ENCODE measurements at regions not wholly inside any gene's neighbourhood (a gene's known extent, or its start where the extent isn't known, plus 50 kb on each side); places are given as distances from the start of the nearest gene placed in this dataset.
A peak's percentile ranks its signal among the peaks of the same experiment; 100 is the strongest.
"Not testable (repeated sequence)": the region's sequence is repeated elsewhere in the genome, so short reads cannot be mapped to it uniquely, and the experiment has no call there.

DNA sequence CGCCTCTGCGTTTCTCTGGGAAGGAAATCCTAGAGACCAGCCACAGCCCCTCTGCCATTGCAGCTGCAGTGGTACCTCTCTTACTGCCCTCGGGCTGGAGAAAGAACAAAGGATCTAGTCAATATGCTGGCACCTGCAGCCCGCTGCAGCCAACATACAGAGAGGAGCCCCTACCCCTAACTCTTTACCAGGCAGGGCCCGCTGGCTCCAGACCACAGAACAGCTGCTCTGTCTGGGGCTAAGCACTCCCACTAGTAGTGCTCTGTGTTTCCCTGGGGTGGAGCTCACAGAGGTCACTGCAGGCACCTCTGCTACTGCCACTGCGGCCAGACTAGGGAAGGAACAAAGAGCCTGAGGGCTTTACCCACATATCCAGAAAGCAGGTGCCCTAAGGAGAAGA, 93.8 kb upstream of the IMPG1 start:
- no peak for TF ChIP-seq JUND (IDR thresholded peaks at IDR 0.05; ENCODE audit: low read depth)
- in situ Hi-C loops (cut with HindIII; ENCODE audit: low pct_unique_long_range_greater_than_20kb, low sequenced_read_pairs), result no loop called here
- no peak for DNase-seq (ENCODE audit: low read depth in 1 of 2, low spot score in 1 of 2)

DNA sequence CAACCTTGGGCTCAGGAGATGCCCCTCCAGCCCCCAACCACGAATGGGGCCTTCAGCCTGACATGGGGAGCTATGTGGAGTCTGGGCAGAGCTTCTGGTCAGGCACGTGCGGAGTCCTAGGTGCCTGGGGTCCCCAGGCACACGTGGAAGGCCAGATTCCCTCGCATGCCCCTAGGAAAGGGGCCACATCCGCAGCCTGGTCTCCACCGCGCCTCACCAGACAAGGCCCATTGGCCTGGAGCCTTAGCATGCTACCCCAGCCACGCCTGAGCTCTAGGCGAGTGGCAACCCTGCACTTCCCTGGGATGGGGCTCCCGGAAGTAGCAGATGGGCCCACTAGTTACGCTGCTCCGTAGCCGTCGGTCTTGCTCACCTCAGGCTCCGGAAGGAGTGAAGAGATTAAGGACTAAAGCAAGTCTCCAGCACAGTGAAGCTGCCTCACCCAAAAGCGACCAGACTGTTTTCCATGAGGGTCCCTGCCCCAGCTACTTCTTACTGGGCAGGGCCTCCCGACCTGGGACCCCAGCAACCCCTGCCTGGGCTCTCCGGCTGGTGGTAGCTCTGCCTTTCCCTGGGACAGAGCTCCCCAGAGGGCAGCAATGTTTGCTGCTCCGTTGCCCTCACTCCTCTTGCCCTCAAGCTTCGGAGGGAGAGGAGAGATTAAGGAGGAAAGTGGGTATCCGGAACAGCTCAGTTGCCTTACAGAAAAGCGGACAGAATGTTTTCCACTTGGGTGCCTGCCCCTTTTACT, 93.2 kb upstream of the IMPG1 start:
- no peak for DNase-seq (ENCODE audit: low read depth in 1 of 2, low spot score in 1 of 2)
- in situ Hi-C loops (cut with HindIII; ENCODE audit: low pct_unique_long_range_greater_than_20kb, low sequenced_read_pairs), result no loop called here
- no peak for TF ChIP-seq JUND (IDR thresholded peaks at IDR 0.05; ENCODE audit: low read depth)

DNA sequence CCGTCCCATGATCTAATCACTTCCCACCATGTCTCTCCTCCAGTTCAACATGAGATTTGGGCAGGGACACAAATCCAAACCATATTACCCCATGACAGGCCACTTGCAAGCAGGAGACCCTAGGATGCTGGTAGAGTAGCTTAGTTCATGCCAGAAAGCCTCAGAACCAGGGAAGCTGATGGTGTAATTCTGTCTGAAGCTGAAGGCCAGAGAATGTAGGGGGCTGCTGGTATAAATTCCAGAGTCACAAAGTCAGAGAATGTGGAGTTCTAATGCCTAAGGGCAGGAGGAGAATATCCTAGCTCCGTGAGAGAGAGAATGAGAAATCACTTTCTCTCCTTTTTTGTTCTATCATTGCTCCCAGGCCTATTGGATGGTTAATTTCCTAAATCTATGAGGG, 90.3 kb upstream of the IMPG1 start:
- no peak for TF ChIP-seq JUND (IDR thresholded peaks at IDR 0.05; ENCODE audit: low read depth)

DNA sequence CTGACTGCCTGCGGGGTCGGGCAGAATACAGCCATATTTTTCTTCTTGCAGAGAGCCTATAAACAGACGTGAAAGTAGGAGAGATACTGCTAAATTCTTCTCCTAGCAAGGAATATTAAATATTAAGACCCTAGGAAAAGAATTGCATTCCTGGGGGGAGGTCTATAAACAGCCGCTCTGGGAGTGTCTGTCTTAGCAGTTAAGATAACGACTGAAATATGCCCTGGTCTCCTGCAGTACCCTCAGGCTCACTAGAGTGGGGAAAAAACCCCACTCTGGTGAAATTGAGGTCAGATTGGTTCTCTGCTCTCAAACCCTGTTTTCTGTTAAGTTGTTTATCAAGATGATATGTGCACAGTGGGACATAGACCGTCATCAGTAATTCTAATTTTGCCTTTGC, 85.3 kb upstream of the IMPG1 start:
- in situ Hi-C loops (cut with HindIII; ENCODE audit: low pct_unique_long_range_greater_than_20kb, low sequenced_read_pairs); DNase-seq (ENCODE audit: low read depth in 1 of 2, low spot score in 1 of 2): not testable (repeated sequence)

More for the DNA sequence above, 90.3 kb upstream of the IMPG1 start:
- DNase-seq (ENCODE audit: low read depth in 1 of 2, low spot score in 1 of 2), result no peak
- in situ Hi-C loops (cut with HindIII; ENCODE audit: low pct_unique_long_range_greater_than_20kb, low sequenced_read_pairs), result no loop called here

DNA sequence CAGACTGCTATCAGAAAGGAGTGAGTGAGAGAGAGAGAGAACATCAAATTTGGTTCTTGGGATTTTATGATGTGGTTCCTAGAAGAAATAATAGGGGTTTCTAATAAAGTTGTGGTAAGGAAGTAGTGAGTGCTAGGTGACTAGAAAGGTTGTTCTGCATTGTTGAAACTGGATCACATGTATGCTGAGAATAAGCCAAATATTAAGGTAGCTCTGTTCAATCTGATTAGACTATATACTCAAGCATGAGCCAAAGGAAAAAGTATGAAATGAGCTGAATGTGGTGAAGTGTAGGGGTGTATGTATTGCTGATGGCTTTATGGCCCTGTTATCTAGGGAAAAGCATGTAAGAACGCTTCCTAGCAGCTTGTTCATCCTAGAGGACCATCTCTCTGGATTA, 63.0 kb upstream of the IMPG1 start:
- TF ChIP-seq JUND (IDR thresholded peaks at IDR 0.05; ENCODE audit: low read depth), result no peak
- no peak for DNase-seq (ENCODE audit: low read depth in 1 of 2, low spot score in 1 of 2)
- in situ Hi-C loops (cut with HindIII; ENCODE audit: low pct_unique_long_range_greater_than_20kb, low sequenced_read_pairs), result no loop called here

DNA sequence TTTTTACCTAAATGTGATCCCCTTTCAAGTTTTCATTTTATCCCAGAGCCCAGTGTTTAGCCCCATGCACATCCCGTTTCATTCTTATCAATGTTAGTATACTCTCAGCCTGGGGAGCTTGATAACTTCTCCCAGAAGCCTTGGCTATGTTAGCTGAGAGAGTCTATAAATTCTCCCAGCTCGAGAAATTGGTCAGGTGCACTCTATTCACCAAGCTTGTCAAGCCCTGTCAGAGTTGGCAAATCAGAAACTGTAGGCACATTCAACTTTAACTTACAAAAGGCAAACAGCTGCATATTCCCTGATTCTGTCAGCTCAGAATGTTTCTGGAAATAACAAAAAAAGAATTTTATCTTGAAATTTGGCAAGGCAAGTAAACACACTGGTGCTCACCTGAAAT, 62.2 kb upstream of the IMPG1 start:
- TF ChIP-seq JUND (IDR thresholded peaks at IDR 0.05; ENCODE audit: low read depth), result no peak
- in situ Hi-C loops (cut with HindIII; ENCODE audit: low pct_unique_long_range_greater_than_20kb, low sequenced_read_pairs), result no loop called here
- DNase-seq (ENCODE audit: low read depth in 1 of 2, low spot score in 1 of 2), result no peak

DNA sequence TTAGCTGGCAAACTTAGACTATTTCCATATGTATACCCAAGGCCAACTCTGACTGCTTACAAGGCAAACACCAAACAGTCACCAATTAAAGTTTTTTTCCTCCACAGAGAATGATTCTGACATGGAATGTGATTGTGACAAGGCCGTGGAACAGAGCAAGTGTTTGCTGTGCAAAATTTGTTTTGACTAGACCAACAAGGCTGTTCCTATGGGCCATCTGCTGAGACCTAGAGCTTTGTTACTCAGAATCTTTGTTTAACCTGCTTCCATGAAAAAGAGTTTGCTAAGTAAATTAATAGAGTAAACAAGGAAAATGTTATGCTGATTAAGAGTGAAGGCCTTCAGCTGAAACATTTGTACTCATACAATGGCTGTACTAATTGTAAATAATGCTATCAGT, 51.6 kb upstream of the IMPG1 start:
- TF ChIP-seq JUND (IDR thresholded peaks at IDR 0.05; ENCODE audit: low read depth), result no peak
- in situ Hi-C loops (cut with HindIII; ENCODE audit: low pct_unique_long_range_greater_than_20kb, low sequenced_read_pairs), result no loop called here
- DNase-seq (ENCODE audit: low read depth in 1 of 2, low spot score in 1 of 2), result peak in 1 of 2 experiments; percentile 15

Data from T47D (cell line).